ENCODE measurements at regions not wholly inside any gene's neighbourhood (a gene's known extent, or its start where the extent isn't known, plus 50 kb on each side); places are given as distances from the start of the nearest gene placed in this dataset.

DNA sequence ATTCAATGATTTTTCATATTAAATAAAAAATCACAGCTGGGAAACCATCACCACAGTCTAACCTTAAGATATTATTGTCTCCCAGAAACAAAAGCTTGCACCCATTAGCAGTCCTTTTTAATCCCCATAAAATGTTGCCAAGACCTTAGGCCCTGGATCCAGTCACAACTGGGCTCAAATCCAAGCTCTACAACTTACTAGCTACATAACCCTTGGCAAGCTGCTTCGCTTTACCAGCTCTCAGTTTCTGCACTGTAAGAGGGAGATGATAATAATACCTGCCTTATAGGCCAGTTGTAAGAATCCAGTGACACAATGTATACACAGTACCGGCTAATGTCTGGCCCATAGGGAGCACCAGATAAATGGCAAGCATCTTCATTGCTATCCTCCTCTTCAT, 400.9 kb upstream of the FGF13 start:
- H3K27me3 ChIP-seq, result peaks cover 82% of the 10 kb centered on the region
- H3K4me3 ChIP-seq, result no peak overlapping the region
- no peak overlapping the region for H3K4me2 ChIP-seq
- no peak for TF ChIP-seq Cebpa-rat (IDR thresholded peaks at IDR 0.05)
- H3K9me3 ChIP-seq, result peaks cover 8% of the 10 kb centered on the region; the same call in 1 of the 2 replicates
- H3K9ac ChIP-seq, result no peak overlapping the region
- no peaks in the 10 kb centered on the region for H4K20me1 ChIP-seq
- no peak overlapping the region for H3K27ac ChIP-seq
- no peaks in the 10 kb centered on the region for H3K4me1 ChIP-seq
- H3K36me3 ChIP-seq, result no peaks in the 10 kb centered on the region

- Histone ChIP-seq H3K27me3 (peaks cover 80% of the 10 kb centered on the region), H3K4me2 (no peak overlapping the region), H3K27ac (no peak overlapping the region), H4K20me1 (no peaks in the 10 kb centered on the region; the same call in 1 of the 2 replicates), H3K4me1 (no peaks in the 10 kb centered on the region), H3K36me3 (no peaks in the 10 kb centered on the region), H3K9ac (no peak overlapping the region), H3K4me3 (no peak overlapping the region), H3K9me3 (no peaks in the 10 kb centered on the region)
- TF ChIP-seq Cebpa-rat (IDR thresholded peaks at IDR 0.05), result no peak
Observed at GRCh38 chrX:139106069-139106468, 394.6 kb upstream of the FGF13 start.

- no peaks in the 10 kb centered on the region for H3K4me1 ChIP-seq
- TF ChIP-seq Cebpa-rat (IDR thresholded peaks at IDR 0.05), result no peak
- H4K20me1 ChIP-seq, result no peaks in the 10 kb centered on the region; the same call in 1 of the 2 replicates
- H3K4me3 ChIP-seq, result no peak overlapping the region
- no peaks in the 10 kb centered on the region for H3K36me3 ChIP-seq
- no peak overlapping the region for H3K9ac ChIP-seq
- H3K9me3 ChIP-seq, result no peaks in the 10 kb centered on the region
- peaks cover 97% of the 10 kb centered on the region for H3K27me3 ChIP-seq
- H3K27ac ChIP-seq, result no peak overlapping the region
- no peak overlapping the region for H3K4me2 ChIP-seq
Observed at GRCh38 chrX:139094671-139095592, 383.4 kb upstream of the FGF13 start.

DNA sequence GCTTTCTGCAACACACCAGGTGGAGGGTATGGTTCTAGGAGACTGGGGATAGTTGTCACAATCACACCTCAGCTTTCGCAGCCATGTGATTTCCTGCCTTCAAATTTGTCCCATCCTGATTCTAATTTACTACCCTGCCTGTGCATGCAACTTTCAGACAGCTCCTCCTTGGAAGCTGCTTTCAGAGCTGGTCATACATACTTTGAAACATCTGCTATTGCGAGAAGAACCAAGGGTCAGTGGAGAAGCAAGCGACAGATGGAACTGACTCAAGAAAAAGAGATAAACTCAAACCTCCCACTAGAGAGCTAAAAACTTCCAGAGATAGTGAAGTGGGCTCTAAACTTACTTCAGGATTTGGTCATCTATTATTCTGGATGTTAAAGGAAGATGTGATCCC, 381.7 kb upstream of the FGF13 start:
- H3K36me3 ChIP-seq, result no peaks in the 10 kb centered on the region
- H4K20me1 ChIP-seq, result no peaks in the 10 kb centered on the region; the same call in 1 of the 2 replicates
- no peak overlapping the region for H3K9ac ChIP-seq
- H3K9me3 ChIP-seq, result no peaks in the 10 kb centered on the region
- H3K27ac ChIP-seq, result no peak overlapping the region
- no peak for TF ChIP-seq Cebpa-rat (IDR thresholded peaks at IDR 0.05)
- no peaks in the 10 kb centered on the region for H3K4me1 ChIP-seq
- no peak overlapping the region for H3K4me3 ChIP-seq
- no peak overlapping the region for H3K4me2 ChIP-seq
- H3K27me3 ChIP-seq, result peaks cover 94% of the 10 kb centered on the region

DNA sequence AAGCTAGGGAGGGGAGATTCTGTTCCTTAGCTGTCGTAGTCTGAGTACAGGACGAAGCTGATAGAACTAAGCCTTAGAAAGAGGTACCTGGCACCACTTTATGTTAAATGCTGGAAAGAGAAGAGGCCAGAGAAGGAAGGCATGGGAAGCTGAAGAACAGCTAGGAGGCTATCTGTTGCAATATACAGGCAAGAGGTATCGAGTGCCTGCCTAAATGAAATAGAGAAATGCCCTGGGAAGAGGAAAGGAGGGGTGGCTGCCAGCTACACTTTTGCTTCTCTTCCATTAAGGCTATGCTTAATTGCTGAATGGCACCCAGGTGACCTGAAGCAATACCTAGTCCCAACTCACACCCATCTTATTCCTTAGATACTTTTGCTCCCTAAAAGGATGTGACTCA, 380.4 kb upstream of the FGF13 start:
- peaks cover 94% of the 10 kb centered on the region for H3K27me3 ChIP-seq
- no peaks in the 10 kb centered on the region for H3K9me3 ChIP-seq
- TF ChIP-seq Cebpa-rat (IDR thresholded peaks at IDR 0.05), result no peak

DNA sequence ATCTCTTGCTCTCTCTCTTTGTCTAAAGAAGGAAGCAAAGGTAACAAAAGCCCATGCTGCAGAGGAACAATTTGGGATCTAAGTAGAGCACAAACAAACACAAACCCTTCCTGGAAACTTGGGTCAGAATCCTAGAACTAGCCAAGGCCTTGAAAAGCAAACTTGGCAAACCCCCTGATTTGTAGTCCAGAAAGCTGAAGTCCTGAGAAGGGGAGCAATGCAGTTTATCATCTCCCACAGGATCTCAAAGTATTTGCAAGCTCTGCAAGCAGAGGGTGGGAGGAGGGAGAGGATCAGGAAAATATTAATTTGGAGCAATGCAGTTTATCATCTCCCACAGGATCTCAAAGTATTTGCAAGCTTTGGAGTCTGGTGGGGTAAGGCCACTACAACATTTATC, 379.5 kb upstream of the FGF13 start:
- no peak overlapping the region for H3K4me3 ChIP-seq
- no peak overlapping the region for H3K9ac ChIP-seq
- no peak overlapping the region for H3K27ac ChIP-seq
- H4K20me1 ChIP-seq, result no peaks in the 10 kb centered on the region; the same call in 1 of the 2 replicates
- no peaks in the 10 kb centered on the region for H3K9me3 ChIP-seq
- no peaks in the 10 kb centered on the region for H3K4me1 ChIP-seq
- H3K27me3 ChIP-seq, result peaks cover 91% of the 10 kb centered on the region
- no peak for TF ChIP-seq Cebpa-rat (IDR thresholded peaks at IDR 0.05)
- no peaks in the 10 kb centered on the region for H3K36me3 ChIP-seq
- H3K4me2 ChIP-seq, result no peak overlapping the region

More for the DNA sequence above, 380.4 kb upstream of the FGF13 start:
- H3K4me3 ChIP-seq, result no peak overlapping the region
- H4K20me1 ChIP-seq, result no peaks in the 10 kb centered on the region; the same call in 1 of the 2 replicates
- H3K4me2 ChIP-seq, result no peak overlapping the region
- H3K4me1 ChIP-seq, result no peaks in the 10 kb centered on the region
- H3K9ac ChIP-seq, result no peak overlapping the region
- H3K27ac ChIP-seq, result no peak overlapping the region
- no peaks in the 10 kb centered on the region for H3K36me3 ChIP-seq

DNA sequence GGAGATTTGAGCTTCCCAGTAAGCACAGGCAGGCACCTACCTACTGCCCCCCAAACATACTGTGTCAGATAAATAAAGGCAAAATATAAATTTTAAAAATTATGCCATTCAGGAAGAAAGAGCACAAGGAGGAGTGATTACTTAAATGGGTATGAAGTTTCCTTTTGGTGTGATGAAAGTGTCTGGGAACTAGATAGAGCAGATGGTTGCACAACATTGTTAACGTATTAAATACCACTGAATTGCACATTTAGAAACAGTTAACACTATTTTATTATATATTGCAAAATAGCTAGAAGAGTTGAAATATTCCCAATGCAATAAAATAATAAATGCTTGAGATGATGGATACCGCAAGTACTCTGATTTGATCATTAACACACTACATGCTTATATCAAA, 374.7 kb upstream of the FGF13 start:
- TF ChIP-seq Cebpa-rat (IDR thresholded peaks at IDR 0.05), result no peak
- no peaks in the 10 kb centered on the region for H3K4me1 ChIP-seq
- H3K27me3 ChIP-seq, result peaks cover 83% of the 10 kb centered on the region
- no peaks in the 10 kb centered on the region for H3K36me3 ChIP-seq
- no peaks in the 10 kb centered on the region for H4K20me1 ChIP-seq
- H3K27ac ChIP-seq, result no peak overlapping the region
- H3K4me2 ChIP-seq, result no peak overlapping the region
- no peak overlapping the region for H3K4me3 ChIP-seq
- no peak overlapping the region for H3K9ac ChIP-seq
- no peaks in the 10 kb centered on the region for H3K9me3 ChIP-seq

GRCh38 chrX:139085404-139085803, 373.9 kb upstream of the FGF13 start:
- Histone ChIP-seq H3K9me3 (no peaks in the 10 kb centered on the region), H4K20me1 (no peaks in the 10 kb centered on the region), H3K36me3 (no peaks in the 10 kb centered on the region), H3K4me3 (no peak overlapping the region), H3K9ac (no peak overlapping the region), H3K27me3 (peaks cover 83% of the 10 kb centered on the region), H3K27ac (no peak overlapping the region), H3K4me1 (no peaks in the 10 kb centered on the region), H3K4me2 (no peak overlapping the region)
- TF ChIP-seq Cebpa-rat (IDR thresholded peaks at IDR 0.05), result no peak

DNA sequence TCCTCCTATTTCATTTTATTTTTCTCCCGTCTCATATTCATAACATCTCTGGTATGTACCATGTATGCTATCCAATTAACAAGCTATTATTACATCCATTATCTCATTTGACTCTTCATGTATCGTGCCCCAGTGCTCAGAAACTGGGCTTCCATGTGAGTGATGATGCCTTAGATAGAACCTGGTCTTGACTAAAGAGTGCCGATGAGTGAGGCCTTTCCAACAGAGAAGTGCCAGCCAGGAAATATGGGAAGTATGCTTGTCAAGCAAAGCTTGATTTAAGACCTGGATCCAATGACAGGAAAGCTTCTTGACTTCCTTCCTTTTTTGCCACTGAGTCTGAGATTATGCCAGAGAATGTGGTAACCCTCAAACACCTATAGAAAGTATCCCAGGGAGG, 371.7 kb upstream of the FGF13 start:
- no peak overlapping the region for H3K4me2 ChIP-seq
- peaks cover 87% of the 10 kb centered on the region for H3K27me3 ChIP-seq
- H3K36me3 ChIP-seq, result no peaks in the 10 kb centered on the region
- H3K9me3 ChIP-seq, result no peaks in the 10 kb centered on the region
- no peak overlapping the region for H3K4me3 ChIP-seq
- H3K27ac ChIP-seq, result no peak overlapping the region
- no peaks in the 10 kb centered on the region for H4K20me1 ChIP-seq
- H3K9ac ChIP-seq, result no peak overlapping the region
- no peaks in the 10 kb centered on the region for H3K4me1 ChIP-seq
- no peak for TF ChIP-seq Cebpa-rat (IDR thresholded peaks at IDR 0.05)

- no peaks in the 10 kb centered on the region for H3K4me1 ChIP-seq
- no peak overlapping the region for H3K4me2 ChIP-seq
- no peak overlapping the region for H3K27ac ChIP-seq
- no peaks in the 10 kb centered on the region for H4K20me1 ChIP-seq
- no peak overlapping the region for H3K9ac ChIP-seq
- no peaks in the 10 kb centered on the region for H3K9me3 ChIP-seq
- peaks cover 85% of the 10 kb centered on the region for H3K27me3 ChIP-seq
- no peak overlapping the region for H3K4me3 ChIP-seq
- no peak for TF ChIP-seq Cebpa-rat (IDR thresholded peaks at IDR 0.05)
- H3K36me3 ChIP-seq, result no peaks in the 10 kb centered on the region
Observed at GRCh38 chrX:139081965-139082364, 370.4 kb upstream of the FGF13 start.

All from BLaER1 (cell line).